Panc1 (cell line): ENCODE measurements at regions not wholly inside any gene's neighbourhood (a gene's known extent, or its start where the extent isn't known, plus 50 kb on each side); places are given as distances from the start of the nearest gene placed in this dataset.

Experiments
- POLR2AphosphoS5 ChIP-seq: IDR thresholded peaks from 2 replicates; pipeline ENCODE4 v1.6.1; 2012; ENCODE audit warnings: mild to moderate bottlenecking, low read depth, low read length, moderate library complexity
- REST ChIP-seq, 2 experiments: IDR thresholded peaks; 2 replicates each; pipeline ENCODE4 v1.6.1; 2011 to 2012; ENCODE audit warnings: low read depth in 2 of 2, control low read depth in 1 of 2, low read length in 1 of 2, mild to moderate bottlenecking in 1 of 2, moderate library complexity in 1 of 2; ENCODE audit not compliant: insufficient read depth in 1 of 2
- SIN3A ChIP-seq: IDR thresholded peaks from 2 replicates; pipeline ENCODE4 v1.6.1; 2012; ENCODE audit warnings: low read depth, mild to moderate bottlenecking, low read length, moderate library complexity, borderline replicate concordance; ENCODE audit not compliant: insufficient read depth
- TCF7L2 ChIP-seq: IDR thresholded peaks from 2 replicates; pipeline ENCODE4 v1.6.1; 2011; ENCODE audit warnings: mild to moderate bottlenecking, low read depth, low read length, inconsistent platforms
- TF ChIP-seq, protein P1 (sequence below): fragments of 450-650 bp; IDR thresholded peaks from 2 replicates; pipeline ENCODE4 v1.5.1; 2017; ENCODE audit warnings: mild to moderate bottlenecking

- TF ChIP-seq POLR2AphosphoS5 (no peak), REST (IDR thresholded peaks at IDR 0.05; ENCODE audit: insufficient read depth in 1 of 2, low read depth in 2 of 2, low read length in 1 of 2) (no peak), SIN3A (no peak), TCF7L2 (no peak)
- TF ChIP-seq, protein P1, sequence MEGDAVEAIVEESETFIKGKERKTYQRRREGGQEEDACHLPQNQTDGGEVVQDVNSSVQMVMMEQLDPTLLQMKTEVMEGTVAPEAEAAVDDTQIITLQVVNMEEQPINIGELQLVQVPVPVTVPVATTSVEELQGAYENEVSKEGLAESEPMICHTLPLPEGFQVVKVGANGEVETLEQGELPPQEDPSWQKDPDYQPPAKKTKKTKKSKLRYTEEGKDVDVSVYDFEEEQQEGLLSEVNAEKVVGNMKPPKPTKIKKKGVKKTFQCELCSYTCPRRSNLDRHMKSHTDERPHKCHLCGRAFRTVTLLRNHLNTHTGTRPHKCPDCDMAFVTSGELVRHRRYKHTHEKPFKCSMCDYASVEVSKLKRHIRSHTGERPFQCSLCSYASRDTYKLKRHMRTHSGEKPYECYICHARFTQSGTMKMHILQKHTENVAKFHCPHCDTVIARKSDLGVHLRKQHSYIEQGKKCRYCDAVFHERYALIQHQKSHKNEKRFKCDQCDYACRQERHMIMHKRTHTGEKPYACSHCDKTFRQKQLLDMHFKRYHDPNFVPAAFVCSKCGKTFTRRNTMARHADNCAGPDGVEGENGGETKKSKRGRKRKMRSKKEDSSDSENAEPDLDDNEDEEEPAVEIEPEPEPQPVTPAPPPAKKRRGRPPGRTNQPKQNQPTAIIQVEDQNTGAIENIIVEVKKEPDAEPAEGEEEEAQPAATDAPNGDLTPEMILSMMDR: no peak
Observed at GRCh38 chr1:194309269-194309668, 1122.9 kb upstream of the B3GALT2 start.
